SIG-M5 treated with dmso at 0.1 percent for 504 hours (cell line): ENCODE measurements at regions not wholly inside any gene's neighbourhood (a gene's known extent, or its start where the extent isn't known, plus 50 kb on each side); places are given as distances from the start of the nearest gene placed in this dataset.

ENCODE experiments used
- DNase-seq: peaks from one replicate; lab custom pipeline; 2025; ENCODE audit not compliant: unreplicated experiment; lab: John Stamatoyannopoulos, UW

GRCh38 chr2:76584474-76584873 is 873.8 kb upstream of the GCFC2 start:
- no peak for DNase-seq

GRCh38 chr2:76579911-76580310 is 869.2 kb upstream of the GCFC2 start:
- DNase-seq: no peak

GRCh38 chr2:76572981-76573380 is 862.3 kb upstream of the GCFC2 start:
- DNase-seq: no peak

GRCh38 chr2:76569819-76570218 is 859.1 kb upstream of the GCFC2 start:
- no peak for DNase-seq

- DNase-seq: no peak
Measured at GRCh38 chr2:76567478-76567877, 856.8 kb upstream of the GCFC2 start.

- DNase-seq: no peak
Measured at GRCh38 chr2:76564734-76565133, 854.0 kb upstream of the GCFC2 start.

- DNase-seq: no peak
Measured at GRCh38 chr2:76563730-76564129, 853.0 kb upstream of the GCFC2 start.

- no peak for DNase-seq
Measured at GRCh38 chr2:76558157-76558556, 847.4 kb upstream of the GCFC2 start.

- no peak for DNase-seq
Measured at GRCh38 chr2:76556018-76556417, 845.3 kb upstream of the GCFC2 start.

GRCh38 chr2:76546207-76546606 is 835.5 kb upstream of the GCFC2 start:
- DNase-seq: no peak

GRCh38 chr2:76544901-76545300 is 834.2 kb upstream of the GCFC2 start:
- DNase-seq: no peak

GRCh38 chr2:76517574-76517909 is 806.8 kb upstream of the GCFC2 start:
- DNase-seq: no peak

- no peak for DNase-seq
Measured at GRCh38 chr2:76516861-76517573, 806.3 kb upstream of the GCFC2 start.

- no peak for DNase-seq
Measured at GRCh38 chr2:76512201-76512820, 801.6 kb upstream of the GCFC2 start.

- no peak for DNase-seq
Measured at GRCh38 chr2:76506538-76506937, 795.8 kb upstream of the GCFC2 start.

GRCh38 chr2:76501641-76502040 is 790.9 kb upstream of the GCFC2 start:
- DNase-seq: no peak

- DNase-seq: no peak
Measured at GRCh38 chr2:76498360-76498759, 787.6 kb upstream of the GCFC2 start.

- DNase-seq: peak; percentile 50
Measured at GRCh38 chr2:76491503-76491902, 780.8 kb upstream of the GCFC2 start.

GRCh38 chr2:76478266-76479035 is 767.7 kb upstream of the GCFC2 start:
- no peak for DNase-seq

GRCh38 chr2:76472946-76473345 is 762.2 kb upstream of the GCFC2 start:
- DNase-seq: no peak

GRCh38 chr2:76469066-76469465 is 758.4 kb upstream of the GCFC2 start:
- no peak for DNase-seq

GRCh38 chr2:76467326-76467725 is 756.6 kb upstream of the GCFC2 start:
- DNase-seq: no peak
